Upper lobe of left lung (tissue), 4 donors: ENCODE measurements at regions not wholly inside any gene's neighbourhood (a gene's known extent, or its start where the extent isn't known, plus 50 kb on each side); places are given as distances from the start of the nearest gene placed in this dataset.

ENCODE experiments used
- CTCF ChIP-seq, 6 experiments: fragments of 450-650 bp in 4 of 6; fragments of 200-600 bp in 2 of 6; sonication (generic) in 2 of 6; IDR thresholded peaks; one replicate each; pipeline ENCODE4 v1.5.1; 2016 to 2019; ENCODE audit warnings: antibody characterized with exemption in 6 of 6
- POLR2A ChIP-seq, 4 donors: fragments of 450-650 bp; IDR thresholded peaks; one replicate each; pipeline ENCODE4 v1.5.1; 2016 to 2017; ENCODE audit warnings: antibody characterized with exemption in 4 of 4, mild to moderate bottlenecking in 2 of 4
- POLR2AphosphoS5 ChIP-seq, 2 donors: sonication (generic); formaldehyde crosslinking; IDR thresholded peaks; one replicate each; pipeline ENCODE4 v1.5.1; 2017; ENCODE audit warnings: antibody characterized with exemption in 2 of 2

- TF ChIP-seq POLR2A (IDR thresholded peaks at IDR 0.05) (no peak), CTCF (IDR thresholded peaks at IDR 0.05) (no peak), POLR2AphosphoS5 (IDR thresholded peaks at IDR 0.05) (no peak)
Observed at GRCh38 chr9:87798261-87798833, 72.4 kb downstream of the CTSL start.
